Left kidney (tissue), 1 donor: ENCODE measurements at regions not wholly inside any gene's neighbourhood (a gene's known extent, or its start where the extent isn't known, plus 50 kb on each side); places are given as distances from the start of the nearest gene placed in this dataset.
"Not testable (repeated sequence)": the region's sequence is repeated elsewhere in the genome, so short reads cannot be mapped to it uniquely, and the experiment has no call there.

Experiments
- DNase-seq: peaks from one replicate; pipeline ENCODE4 v3.0.0-alpha.2; 2013

- DNase-seq = no peak
Measured at GRCh38 chr2:52452201-52452600, 1315.4 kb upstream of the CHAC2 start.

- no peak for DNase-seq
Measured at GRCh38 chr2:52445686-52446085, 1321.9 kb upstream of the CHAC2 start.

DNA sequence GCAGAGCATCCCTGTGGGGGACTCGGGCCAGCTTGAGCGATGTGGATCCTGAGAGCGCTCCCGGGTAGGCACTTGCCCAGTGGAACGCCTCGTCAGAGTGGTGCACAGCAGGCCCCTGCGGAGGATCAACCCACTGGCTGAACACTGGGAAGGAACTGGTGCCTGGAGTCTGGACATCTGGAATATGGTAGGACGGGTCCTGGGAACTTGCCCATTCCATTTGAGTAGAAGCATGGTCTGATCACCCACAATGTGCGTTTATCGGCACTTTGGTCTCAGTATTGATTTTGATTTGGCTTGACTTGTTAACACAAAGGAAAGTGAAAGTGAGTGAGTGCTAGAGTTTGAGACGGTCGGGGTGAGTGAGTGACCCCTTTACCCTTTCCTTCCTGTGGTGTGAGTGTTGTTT is 1336.2 kb upstream of the CHAC2 start:
- DNase-seq = no peak

GRCh38 chr2:52429740-52430139 is 1337.9 kb upstream of the CHAC2 start:
- no peak for DNase-seq

DNA sequence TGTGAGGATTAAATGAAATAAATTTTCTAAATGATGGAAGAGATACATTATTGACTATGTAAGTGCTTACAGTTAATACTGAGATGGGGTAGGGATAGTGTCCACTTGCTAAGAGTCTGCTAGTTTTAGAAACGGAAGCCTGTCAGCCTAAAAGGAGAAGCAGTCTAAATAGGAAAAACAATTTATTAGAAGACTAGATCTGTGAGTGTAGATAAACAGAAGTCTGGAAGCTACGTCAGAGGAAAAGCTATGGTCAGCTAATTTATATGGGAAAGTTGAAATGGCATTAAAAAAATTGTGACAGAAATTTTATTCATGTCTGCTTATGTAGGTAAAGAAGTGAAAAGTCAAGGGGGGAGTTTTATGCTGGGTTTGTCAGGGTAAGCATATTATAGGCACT is 1338.4 kb upstream of the CHAC2 start:
- no peak for DNase-seq

DNA sequence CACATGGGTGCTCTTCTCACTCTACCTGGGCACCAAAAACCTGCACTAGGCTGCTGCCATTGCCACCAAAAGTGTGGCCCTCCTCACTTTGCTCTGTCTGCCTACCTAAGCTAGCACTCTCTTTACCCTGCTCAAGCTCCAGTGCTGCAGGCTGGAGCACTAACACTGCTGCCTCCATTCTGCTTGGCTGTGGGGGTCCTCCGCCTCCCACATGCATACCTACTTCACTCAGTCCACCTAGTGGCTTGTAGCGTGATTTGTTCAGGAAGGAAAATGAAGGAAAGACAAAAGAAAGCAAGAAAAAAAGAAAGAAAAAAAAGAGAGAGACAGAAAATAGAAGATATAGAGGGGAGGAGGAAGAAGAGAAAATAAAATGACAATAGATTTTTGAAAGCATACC is 1339.4 kb upstream of the CHAC2 start:
- no peak for DNase-seq

GRCh38 chr2:52423655-52424054 is 1343.9 kb upstream of the CHAC2 start:
- DNase-seq = no peak

DNA sequence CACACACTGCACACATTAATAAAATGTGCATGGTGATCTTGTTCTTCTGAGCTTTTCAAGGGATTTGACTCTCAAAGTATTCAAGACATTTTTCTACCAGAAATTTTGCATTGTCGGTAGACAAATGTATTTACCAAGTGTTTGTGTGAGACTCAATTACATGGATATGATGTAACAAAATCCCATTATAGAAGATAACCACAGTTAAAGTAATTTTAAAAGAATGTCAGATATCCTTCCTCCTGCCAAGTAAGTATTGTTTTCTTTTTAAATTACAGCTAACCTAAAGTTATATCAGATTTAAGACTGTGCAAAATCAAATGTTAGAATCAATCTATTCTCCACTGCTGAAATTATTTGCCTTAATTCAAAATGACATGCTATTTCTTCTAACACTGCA is 1344.5 kb upstream of the CHAC2 start:
- DNase-seq = no peak

DNA sequence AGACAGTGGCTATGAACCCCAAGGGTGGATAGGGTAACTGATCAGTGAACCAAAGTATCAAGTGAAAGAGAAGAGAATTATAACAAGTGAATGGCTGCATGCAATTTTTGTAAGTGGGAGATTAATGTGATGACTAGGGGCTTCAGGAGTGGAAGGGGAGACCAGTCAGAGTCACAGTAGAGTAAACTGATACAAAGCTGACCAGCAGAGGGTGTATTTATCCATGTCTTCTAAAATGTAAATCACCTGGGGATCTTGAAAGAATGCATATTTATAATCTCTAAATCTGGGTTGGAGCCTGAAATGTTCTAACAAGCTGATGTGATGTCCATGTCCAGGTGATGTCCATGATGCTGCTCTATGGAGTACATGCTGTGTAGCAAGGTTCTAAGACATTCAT is 1351.3 kb upstream of the CHAC2 start:
- no peak for DNase-seq

GRCh38 chr2:52414561-52415295 is 1352.9 kb upstream of the CHAC2 start:
- DNase-seq = no peak

GRCh38 chr2:52409308-52410118 is 1358.1 kb upstream of the CHAC2 start:
- DNase-seq = not testable (repeated sequence)

- no peak for DNase-seq
Measured at GRCh38 chr2:52405980-52406379, 1361.6 kb upstream of the CHAC2 start.

- no peak for DNase-seq
Measured at GRCh38 chr2:52404866-52405265, 1362.7 kb upstream of the CHAC2 start.

GRCh38 chr2:52404046-52404445 is 1363.6 kb upstream of the CHAC2 start:
- DNase-seq = no peak

- no peak for DNase-seq
Measured at GRCh38 chr2:52402128-52402527, 1365.5 kb upstream of the CHAC2 start.

GRCh38 chr2:52396836-52397235 is 1364.9 kb upstream of the NRXN1 start:
- DNase-seq = no peak

DNA sequence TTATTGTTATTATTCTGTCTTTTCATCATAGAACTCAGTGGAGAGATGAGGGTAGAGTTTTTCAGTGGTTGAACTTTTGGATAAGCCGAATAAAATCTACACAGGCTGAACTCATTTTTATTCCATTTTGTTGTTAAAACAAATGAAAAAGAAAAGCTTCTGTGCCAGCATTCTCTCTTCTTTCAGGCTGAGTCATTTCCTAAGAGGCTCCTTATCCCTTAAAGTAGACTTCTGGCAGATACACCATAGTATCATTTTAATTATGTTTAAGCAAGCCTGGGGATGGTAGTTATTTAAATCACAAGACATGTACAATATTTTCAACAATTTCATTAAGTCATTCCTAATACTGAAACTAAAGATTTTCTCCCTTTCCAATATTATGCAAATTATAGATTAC is 1364.0 kb upstream of the NRXN1 start:
- no peak for DNase-seq

DNA sequence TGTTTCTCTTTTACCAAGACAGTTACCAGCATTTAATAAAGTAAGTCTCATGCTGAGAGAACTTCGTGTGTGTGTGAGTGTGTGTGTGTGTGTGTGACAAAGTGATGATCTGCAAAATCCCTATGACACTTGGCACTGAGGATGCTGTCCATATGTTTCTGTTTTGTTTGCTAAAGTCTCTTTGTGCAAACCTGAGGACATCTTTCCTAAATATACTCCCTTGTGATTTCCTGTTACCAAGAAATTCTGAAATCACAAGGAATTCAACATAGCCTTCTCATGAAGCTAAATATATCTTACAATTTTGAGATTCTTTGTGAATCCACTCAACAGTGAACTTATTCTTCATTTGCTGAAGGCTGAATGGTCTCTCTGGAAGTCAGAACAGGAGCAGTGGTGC is 1359.7 kb upstream of the NRXN1 start:
- no peak for DNase-seq

DNA sequence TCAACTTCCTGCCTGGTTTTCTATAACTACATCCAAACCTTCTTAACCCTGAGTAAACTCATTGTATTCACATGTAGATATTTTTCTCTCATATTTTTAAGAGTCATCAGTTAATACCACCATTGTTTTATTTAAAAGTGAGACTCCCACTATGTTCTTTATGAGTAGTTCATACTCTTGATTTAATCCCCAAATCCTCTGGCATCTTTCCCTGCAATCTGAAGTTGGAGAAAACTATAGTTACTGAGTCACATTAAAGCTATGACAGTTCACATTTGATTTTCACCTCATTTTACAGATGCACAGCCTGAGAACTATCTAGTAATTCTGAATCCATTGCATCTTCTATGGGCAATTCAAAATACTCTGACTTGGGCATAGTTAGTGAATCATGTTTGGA is 1358.7 kb upstream of the NRXN1 start:
- no peak for DNase-seq

DNA sequence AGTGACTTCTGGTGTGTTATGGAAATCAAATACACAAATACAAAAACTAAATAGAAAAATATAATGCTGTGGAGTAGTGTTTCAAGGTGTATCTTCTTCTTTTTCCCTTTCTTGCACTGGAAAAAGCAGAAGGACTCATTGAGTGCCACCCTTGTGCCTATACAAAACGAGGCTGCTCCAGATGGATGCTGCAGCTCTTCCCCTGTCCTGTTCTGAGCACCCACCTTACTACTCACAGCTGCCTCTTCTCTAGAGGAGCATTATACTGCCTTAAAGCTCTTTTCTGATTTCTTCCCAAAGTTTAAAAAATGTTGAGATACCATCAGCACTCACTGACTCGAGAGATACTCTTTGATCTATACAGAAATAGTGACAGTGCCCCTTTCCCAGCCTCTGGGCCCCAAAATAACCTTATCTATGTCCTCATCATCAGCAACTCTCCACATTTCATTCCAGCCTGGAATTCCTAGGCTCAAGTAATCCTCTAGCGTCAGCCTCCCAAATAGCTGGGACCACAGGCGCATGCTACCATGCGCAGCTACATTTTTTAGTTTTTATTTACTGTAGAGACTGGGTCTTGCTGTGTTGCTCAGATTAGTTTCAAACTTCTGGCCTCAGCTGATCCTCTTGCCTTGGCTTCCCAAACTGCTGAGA is 1356.1 kb upstream of the NRXN1 start:
- no peak for DNase-seq

GRCh38 chr2:52386433-52387030 is 1354.6 kb upstream of the NRXN1 start:
- no peak for DNase-seq

- DNase-seq = no peak
Measured at GRCh38 chr2:52383541-52383940, 1351.6 kb upstream of the NRXN1 start.

- no peak for DNase-seq
Measured at GRCh38 chr2:52369178-52369577, 1337.2 kb upstream of the NRXN1 start.
